ENCODE measurements at regions not wholly inside any gene's neighbourhood (a gene's known extent, or its start where the extent isn't known, plus 50 kb on each side); places are given as distances from the start of the nearest gene placed in this dataset.

- TF ChIP-seq FOXK1 (CRISPR knock-in tag; IDR thresholded peaks at IDR 0.05; ENCODE audit: borderline replicate concordance, low read depth) (no peak), HMG20A (CRISPR knock-in tag; IDR thresholded peaks at IDR 0.05; ENCODE audit: borderline replicate concordance) (peak; percentile 73), DMAP1 (CRISPR knock-in tag; IDR thresholded peaks at IDR 0.05) (no peak), ZNF768 (CRISPR knock-in tag; IDR thresholded peaks at IDR 0.05) (peak; percentile 97), ZNF276 (CRISPR knock-in tag; IDR thresholded peaks at IDR 0.05; ENCODE audit: low read depth) (no peak), ZKSCAN5 (CRISPR knock-in tag; IDR thresholded peaks at IDR 0.05) (no peak), ZBTB42 (CRISPR knock-in tag; IDR thresholded peaks at IDR 0.05) (no peak), HOXA7 (CRISPR knock-in tag; IDR thresholded peaks at IDR 0.05) (no peak)
Observed at GRCh38 chr5:10157085-10157669, 92.5 kb downstream of the ATPSCKMT start (continued).

DNA sequence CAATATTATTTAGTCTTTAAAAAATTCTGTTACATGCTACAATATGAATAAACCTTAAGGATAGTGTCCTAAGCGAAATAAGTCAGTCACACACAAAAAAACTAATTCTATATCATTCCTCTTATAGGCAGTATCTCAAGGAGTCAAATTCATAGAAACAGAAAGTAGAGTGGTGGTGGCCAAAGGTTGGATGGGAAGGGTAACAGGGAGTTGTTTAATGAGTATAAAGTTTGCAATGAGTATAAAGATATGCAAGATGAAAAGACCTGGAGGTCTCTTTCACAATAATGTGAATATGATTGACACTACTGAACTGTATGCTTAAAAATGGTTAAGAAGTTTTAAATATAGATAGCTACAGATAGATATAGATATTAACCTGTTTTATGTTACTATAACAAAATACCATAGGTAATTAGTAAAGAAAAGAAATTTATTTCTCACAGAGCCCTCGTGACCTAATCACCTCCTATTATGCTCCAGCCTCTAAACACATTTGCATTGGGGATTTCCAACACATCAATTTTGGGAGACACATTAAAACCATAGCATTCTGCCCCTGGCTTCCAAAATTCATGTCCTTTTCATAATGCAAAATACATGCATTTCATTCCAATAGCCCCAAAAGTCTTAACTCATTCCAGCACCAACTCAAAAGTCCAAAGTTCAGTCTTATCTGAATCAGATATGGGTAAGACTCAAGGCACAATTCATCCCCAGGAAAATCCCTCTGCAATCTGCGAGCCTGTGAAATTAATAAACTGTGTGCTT lies 93.6 kb downstream of the ATPSCKMT start:
- whole genome bisulfite sequencing (ENCODE audit: low lambda C conversion rate), result 22% methylated on average over 3 of the region's 3 CpGs
- Histone ChIP-seq H3K4me2 (ENCODE audit: low read depth, low read length) (no peak overlapping the region), H3K36me3 (replicated peaks in 1 of 2; ENCODE audit: control insufficient read depth in 1 of 2, insufficient read depth in 2 of 2, low read length in 2 of 2) (no peaks in the 10 kb centered on the region), H2AFZ (ENCODE audit: low read length) (no peak overlapping the region), H3K9ac (ENCODE audit: insufficient read depth, low read depth, low read length) (no peak overlapping the region), H3K79me2 (ENCODE audit: insufficient read depth, low read length) (no peaks in the 10 kb centered on the region), H3K4me1 (ENCODE audit: insufficient read depth, low read length) (peaks cover 22% of the 10 kb centered on the region), H3K4me3 (replicated peaks in 1 of 3; ENCODE audit: insufficient read depth in 1 of 3, low read depth in 2 of 3, low read length in 3 of 3) (no peak overlapping the region), H3K27ac (ENCODE audit: extremely low read length, insufficient read depth, low read length) (no peak overlapping the region), H4K20me1 (ENCODE audit: insufficient read depth, low read length) (no peaks in the 10 kb centered on the region), H3K27me3 (ENCODE audit: control insufficient read depth in 1 of 2, insufficient read depth in 2 of 2, low read length in 2 of 2) (no peaks in the 10 kb centered on the region), H3K9me3 (ENCODE audit: low read length) (no peaks in the 10 kb centered on the region)
- ChIA-PET CTCF (ENCODE audit: low intra/inter-chr PET ratio, low total read pairs) (no interaction called here), POLR2A (no interaction called here)
- ATAC-seq (no peak), FAIRE-seq (no peak), DNase-seq (ENCODE audit: low spot score) (no peak)
- intact Hi-C loops (cut with micrococcal nuclease; ENCODE audit: unreplicated experiment), result no loop called here
- in situ Hi-C loops (cut with HindIII; ENCODE audit: extremely low pct_ligation_motif_present, low pct_unique_long_range_greater_than_20kb), result no loop called here
- BruUV-seq (replicated peaks), result no TSS peak
- TF ChIP-seq FOXK2 (IDR thresholded peaks at IDR 0.05) (no peak), ASH2L (IDR thresholded peaks at IDR 0.05; ENCODE audit: insufficient read length, low read depth, low read length) (no peak), SIN3B (IDR thresholded peaks at IDR 0.05; ENCODE audit: low read length) (no peak), TEAD3 (CRISPR knock-in tag; optimal IDR thresholded peaks at IDR 0.05; ENCODE audit: borderline replicate concordance) (no peak), HES4 (CRISPR knock-in tag; IDR thresholded peaks at IDR 0.05; ENCODE audit: borderline replicate concordance) (no peak), AFF4 (CRISPR knock-in tag; IDR thresholded peaks at IDR 0.05) (no peak), SMAD9 (CRISPR knock-in tag; IDR thresholded peaks at IDR 0.05) (no peak)
- TF ChIP-seq, protein P1, sequence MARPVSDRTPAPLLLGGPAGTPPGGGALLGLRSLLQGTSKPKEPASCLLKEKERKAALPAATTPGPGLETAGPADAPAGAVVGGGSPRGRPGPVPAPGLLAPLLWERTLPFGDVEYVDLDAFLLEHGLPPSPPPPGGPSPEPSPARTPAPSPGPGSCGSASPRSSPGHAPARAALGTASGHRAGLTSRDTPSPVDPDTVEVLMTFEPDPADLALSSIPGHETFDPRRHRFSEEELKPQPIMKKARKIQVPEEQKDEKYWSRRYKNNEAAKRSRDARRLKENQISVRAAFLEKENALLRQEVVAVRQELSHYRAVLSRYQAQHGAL (CRISPR knock-in tag; IDR thresholded peaks at IDR 0.05; ENCODE audit: not compliant biosample characterization), result no peak
- TF ChIP-seq, protein P2, sequence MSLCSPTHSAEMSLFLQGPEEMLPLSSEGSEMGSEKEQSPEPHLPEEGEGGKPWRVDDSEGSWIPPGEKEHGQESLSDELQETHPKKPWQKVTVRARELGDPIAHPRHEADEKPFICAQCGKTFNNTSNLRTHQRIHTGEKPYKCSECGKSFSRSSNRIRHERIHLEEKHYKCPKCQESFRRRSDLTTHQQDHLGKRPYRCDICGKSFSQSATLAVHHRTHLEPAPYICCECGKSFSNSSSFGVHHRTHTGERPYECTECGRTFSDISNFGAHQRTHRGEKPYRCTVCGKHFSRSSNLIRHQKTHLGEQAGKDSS (CRISPR knock-in tag; IDR thresholded peaks at IDR 0.05; ENCODE audit: borderline replicate concordance, low read depth), result no peak
